T-helper 1 cell treated with Interleukin-12 subunit alpha and Interleukin-12 subunit beta and Interleukin-4 antibody, amounts not matched to agents 30 ng/mL and 1 ng/mL, for 36 hours (primary cell): ENCODE measurements at regions not wholly inside any gene's neighbourhood (a gene's known extent, or its start where the extent isn't known, plus 50 kb on each side); places are given as distances from the start of the nearest gene placed in this dataset.

Source experiments
- intact Hi-C: fragments of 100-400 bp; cut with micrococcal nuclease; formaldehyde crosslinking; loops from one replicate; pipeline ENCODE4 v1.15.1; 2024

DNA sequence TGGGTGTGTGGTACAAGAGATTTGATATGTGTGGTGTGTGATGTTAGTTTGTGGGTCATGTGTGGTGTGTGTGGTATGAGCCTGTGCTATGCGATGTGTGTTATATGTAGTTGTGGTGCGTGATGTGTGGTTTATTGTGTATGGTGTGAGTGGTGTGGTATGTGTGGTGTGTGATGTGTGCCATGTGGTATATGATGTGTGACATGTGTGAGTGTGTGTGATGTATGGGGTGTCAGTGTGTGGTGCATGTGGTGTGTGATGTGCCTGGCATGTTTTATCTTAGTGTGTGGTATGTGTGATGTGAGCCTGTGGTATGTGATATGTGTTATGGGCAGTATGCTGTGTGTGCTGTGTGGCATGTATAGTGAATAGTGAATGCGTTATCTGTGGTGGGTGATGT lies 273.0 kb upstream of the IRX1 start:
- intact Hi-C loops, result no loop called here

- intact Hi-C loops, result no loop called here
Measured at GRCh38 chr5:3321923-3322322, 273.7 kb upstream of the IRX1 start.

- intact Hi-C loops, result no loop called here
Measured at GRCh38 chr5:3321119-3321760, 274.4 kb upstream of the IRX1 start.

DNA sequence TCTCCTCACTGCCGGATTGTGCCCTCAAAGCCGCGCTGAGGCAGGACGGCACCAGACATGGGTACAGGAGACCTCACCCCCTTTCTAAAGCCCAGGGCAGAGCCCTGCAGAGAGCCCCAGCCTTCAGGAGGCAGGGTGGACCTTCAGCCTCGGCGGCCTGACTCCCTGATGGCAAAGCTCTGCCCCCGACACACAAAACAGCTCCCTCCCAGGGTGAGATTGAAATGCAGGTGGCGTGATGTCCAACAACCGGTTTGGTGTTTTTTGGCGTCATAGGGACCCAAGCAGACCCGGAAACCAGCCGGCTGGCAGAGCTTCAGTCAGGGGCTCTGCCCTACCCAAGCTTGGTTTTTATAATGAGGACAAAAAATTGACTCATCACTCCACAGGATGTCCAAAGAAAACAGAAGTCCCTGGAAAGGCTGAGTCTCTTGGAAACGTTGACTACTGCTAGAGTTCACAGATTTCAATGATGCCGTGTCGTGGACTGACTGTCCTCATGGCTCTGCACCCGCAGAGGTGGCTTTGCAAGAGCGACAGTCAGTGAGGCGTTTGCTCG lies 275.2 kb upstream of the IRX1 start:
- intact Hi-C loops, result no loop called here

DNA sequence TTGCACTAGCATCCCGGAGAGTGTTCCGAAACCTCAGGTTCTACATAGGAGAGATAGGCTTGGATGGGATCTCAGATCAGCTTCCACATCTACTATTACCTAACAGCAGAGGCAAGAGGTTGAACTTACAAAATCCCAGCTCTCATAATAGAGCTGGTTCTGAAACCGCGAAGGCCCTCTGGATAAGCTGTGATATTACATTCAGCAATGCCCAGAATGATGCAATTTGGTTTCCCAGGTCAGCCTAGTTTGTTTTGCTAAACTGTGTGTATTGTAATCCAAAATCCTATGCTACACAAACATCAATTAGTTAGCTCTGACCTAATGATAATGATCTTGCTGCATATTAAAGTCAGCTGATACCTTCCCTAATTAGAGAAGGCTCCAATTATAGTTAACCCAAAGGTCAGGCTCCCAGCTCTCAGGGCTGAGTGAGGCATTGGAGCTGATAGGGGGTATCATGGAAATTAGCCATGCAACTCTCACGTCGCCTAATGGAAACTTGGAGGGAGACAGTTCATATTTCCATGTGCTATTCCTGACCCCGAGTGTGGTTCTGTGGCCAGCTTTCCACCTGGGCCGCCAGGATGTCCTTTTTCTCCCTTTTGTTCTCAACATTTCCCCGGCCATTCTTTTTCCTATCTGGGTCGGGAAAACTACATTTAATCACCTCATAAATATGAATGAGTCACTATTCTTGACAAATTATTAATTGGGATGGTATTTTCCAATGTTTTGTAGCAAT lies 278.4 kb upstream of the IRX1 start:
- intact Hi-C loops, result no loop called here

DNA sequence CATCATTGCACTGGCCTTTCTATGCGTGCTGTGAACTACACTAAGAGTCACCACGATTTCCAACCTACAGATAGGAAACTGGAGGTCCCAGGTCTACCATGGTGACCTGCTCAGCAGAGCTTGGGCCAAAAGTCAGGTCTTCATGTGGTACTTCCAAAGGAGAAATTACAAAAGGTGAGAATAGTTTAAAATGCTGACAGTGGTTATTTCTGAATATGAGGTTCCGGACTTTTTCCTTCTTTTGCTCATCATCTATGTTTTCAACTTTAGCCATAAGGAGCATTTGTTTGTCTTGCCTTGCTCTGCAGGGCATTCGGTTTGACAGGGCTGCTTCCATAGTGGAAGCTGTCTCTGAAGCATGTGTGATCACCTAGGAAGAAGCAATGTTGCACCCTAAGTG lies 282.1 kb upstream of the IRX1 start:
- intact Hi-C loops, result no loop called here

DNA sequence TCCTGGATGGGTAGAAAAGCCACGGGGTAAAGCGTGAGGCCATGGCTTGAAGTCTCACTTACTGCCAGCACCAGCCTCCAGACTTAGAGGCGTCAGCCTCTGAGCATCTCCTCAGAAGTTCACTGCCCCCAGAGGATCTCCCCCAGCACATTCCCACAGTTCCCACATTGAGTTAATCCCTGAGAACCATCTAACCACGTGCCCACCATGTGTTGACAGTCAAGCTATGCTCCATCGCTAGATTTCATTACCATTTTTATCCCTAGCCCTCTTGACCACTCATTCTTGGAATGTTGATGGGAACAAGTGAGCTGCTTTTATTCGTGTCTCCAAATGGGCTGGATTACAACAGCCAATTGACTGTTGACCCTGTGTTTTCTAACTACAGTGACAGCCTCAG lies 283.3 kb upstream of the IRX1 start:
- intact Hi-C loops, result no loop called here

- intact Hi-C loops, result no loop called here
Measured at GRCh38 chr5:3311433-3311832, 284.2 kb upstream of the IRX1 start.

- intact Hi-C loops, result no loop called here
Measured at GRCh38 chr5:3310541-3311261, 284.9 kb upstream of the IRX1 start.

DNA sequence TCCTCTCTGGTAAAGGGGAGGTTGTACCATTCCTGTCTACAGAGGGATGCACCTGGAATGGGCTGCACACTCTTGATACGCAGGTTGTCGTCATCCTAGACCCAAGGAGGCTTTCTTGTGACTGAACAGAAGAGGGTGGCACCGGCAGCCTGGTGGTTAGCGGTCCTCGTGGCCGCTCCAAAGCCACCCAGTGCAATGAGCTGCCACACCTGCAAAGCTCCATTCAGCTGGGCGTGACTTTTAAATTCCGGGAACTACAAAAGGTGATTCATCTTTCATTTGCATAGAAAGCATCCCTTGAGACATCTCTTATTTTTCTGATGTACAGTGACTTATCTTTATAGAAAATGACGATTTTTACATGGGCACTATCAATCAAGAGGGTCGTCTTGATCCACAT lies 286.1 kb upstream of the IRX1 start:
- intact Hi-C loops, result no loop called here

DNA sequence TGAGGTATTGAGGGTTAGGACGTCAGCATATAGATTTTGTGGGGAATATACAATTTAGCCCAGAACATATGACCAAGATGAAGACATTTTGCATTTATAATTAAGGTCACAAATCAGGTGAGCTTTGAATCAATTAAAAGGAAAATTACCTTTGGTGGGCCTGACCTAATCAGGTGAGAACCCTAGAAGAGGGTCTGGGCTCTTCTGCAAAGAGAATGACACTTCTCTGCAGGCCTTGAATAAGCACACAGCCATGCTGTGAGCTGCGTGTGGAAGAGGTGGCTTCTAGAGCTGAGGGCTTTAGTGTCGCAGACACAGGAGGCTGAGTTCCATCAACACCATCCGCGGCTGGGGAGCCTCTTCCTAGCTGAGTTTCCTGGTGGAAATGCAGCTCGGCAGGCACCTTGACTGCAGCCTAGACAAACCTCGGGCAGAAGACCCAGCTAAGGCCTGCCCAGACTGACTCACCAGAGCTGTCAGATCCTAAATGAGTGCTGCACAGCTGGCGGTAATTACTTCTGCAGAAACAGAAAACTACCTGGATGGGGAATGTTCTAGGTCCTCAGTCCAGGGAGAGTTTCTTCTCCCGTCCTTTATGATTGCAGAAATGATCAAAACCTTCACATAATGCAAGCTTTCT lies 287.5 kb upstream of the IRX1 start:
- intact Hi-C loops, result no loop called here

GRCh38 chr5:3305432-3305831 lies 290.2 kb upstream of the IRX1 start:
- intact Hi-C loops, result no loop called here

GRCh38 chr5:3304346-3304745 lies 291.3 kb upstream of the IRX1 start:
- intact Hi-C loops, result no loop called here

- intact Hi-C loops, result no loop called here
Measured at GRCh38 chr5:3303777-3304176, 291.9 kb upstream of the IRX1 start.

DNA sequence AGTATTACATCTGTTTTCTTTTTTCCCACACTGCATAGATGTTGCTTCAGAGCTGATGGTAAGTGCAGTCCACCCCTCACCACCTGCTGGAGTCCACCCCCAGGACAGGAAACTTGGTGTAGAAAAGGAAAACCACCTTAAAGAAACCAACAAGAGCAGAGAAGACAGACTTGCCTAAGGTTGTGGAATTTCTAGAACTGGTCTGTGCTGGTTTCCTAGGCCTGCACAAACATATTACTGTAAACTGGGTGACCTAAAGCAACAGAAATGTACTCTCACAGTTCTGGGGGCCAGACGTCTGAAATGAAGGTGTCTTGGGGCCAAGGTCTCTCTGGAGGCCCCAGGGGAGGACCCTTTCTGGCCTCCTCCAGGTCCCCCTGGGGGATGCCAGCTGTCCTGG lies 293.4 kb upstream of the IRX1 start:
- intact Hi-C loops, result no loop called here

- intact Hi-C loops, result no loop called here
Measured at GRCh38 chr5:3301306-3301705, 294.3 kb upstream of the IRX1 start.

- intact Hi-C loops, result no loop called here
Measured at GRCh38 chr5:3300726-3301125, 294.9 kb upstream of the IRX1 start.

DNA sequence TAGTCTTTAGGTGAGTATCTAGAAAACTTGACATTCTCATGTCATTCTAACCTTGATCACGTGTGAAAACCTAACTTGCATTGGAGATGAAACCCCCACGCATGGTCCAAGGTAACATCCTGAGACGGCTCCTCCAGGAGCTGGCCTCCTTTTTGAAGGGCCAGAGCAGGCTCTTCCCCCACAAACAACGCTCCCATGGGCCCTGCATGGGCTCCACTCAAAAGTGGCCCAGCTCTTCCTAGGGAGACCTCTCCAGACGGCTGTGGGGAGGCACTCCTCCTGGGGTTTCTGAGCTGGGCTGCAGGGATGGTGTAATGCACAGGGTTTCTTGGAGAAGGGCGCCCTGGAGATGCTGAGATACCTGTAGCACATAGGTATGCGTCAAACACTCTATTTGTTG lies 296.2 kb upstream of the IRX1 start:
- intact Hi-C loops, result no loop called here

- intact Hi-C loops, result no loop called here
Measured at GRCh38 chr5:3297853-3298252, 297.8 kb upstream of the IRX1 start.

DNA sequence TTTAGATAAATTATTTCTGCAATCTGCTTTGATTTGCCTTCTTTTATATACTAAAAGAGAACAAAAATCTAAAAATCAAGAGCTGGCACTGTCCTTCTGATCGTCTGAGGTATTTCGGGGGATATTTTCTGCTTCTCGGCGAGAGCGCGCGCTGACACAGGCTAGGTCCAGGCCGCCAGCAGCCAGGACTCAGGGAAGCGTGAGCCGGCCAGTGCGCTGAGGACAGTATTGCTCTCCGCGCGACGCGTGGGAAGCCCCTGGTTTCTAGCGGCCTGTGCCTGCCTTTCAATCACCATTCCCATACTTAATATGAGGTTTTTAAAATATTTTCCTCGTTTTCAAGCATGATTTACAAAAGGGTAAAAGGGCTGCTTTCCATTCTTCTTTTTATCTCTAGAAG lies 307.3 kb upstream of the IRX1 start:
- intact Hi-C loops, result no loop called here

- intact Hi-C loops, result no loop called here
Measured at GRCh38 chr5:3287516-3287915, 308.1 kb upstream of the IRX1 start.

DNA sequence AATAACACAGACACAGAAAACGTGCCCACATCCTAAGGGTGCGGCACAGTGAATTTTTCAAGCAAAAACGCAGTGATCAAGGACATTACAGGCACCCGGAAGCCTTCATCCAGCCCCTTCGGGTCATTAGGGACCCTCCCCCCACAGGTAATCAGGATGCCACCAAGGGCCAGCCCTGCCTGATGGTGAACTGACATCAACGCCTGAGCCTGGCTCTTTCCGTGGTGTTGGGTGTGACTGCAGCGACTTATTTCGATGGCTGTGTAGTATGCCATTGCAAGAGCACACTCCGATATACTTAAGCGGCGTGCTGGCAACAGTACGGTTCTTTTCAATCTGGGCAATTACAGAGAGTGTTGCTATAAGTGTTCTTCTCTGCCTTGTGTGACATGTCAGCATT lies 310.0 kb upstream of the IRX1 start:
- intact Hi-C loops, result no loop called here
